MCF 10A (cell line): ENCODE measurements at regions not wholly inside any gene's neighbourhood (a gene's known extent, or its start where the extent isn't known, plus 50 kb on each side); places are given as distances from the start of the nearest gene placed in this dataset.

Experiments
- BruUV-seq: library from RNA; stranded (reverse); fragments of 400-500 nt; replicated peaks from 2 replicates; lab custom pipeline; 2021; lab: Mats Ljungman, UMichigan
- CTCF ChIA-PET: fragments of 300-600 bp; sonication (Branson Sonifier 250); formaldehyde crosslinking; extraction: SDS; loops from one replicate; lab custom pipeline; 2021; ENCODE audit warnings: antibody characterized with exemption, inconsistent platforms; lab: Yijun Ruan, JAX
- POLR2A ChIA-PET: fragments of 300-600, 350-650 bp; sonication (Branson Sonifier 250); formaldehyde crosslinking; extraction: SDS; loops from one replicate; lab custom pipeline; 2020; ENCODE audit warnings: antibody characterized with exemption, inconsistent platforms; lab: Yijun Ruan, JAX
- DNase-seq: peaks from one replicate; pipeline ENCODE4 v3.0.0-alpha.2; 2018; ENCODE audit not compliant: unreplicated experiment
- H3K27ac Mint-ChIP-seq: one replicate; pipeline ENCODE4 v1.8.0; 2022; ENCODE audit warnings: mild to moderate bottlenecking, low read depth, mixed read lengths; ENCODE audit not compliant: unreplicated experiment
- H3K27me3 Mint-ChIP-seq: one replicate; pipeline ENCODE4 v1.8.0; 2022; ENCODE audit warnings: mixed read lengths; ENCODE audit not compliant: insufficient read depth, unreplicated experiment
- H3K36me3 Mint-ChIP-seq: one replicate; pipeline ENCODE4 v1.8.0; 2022; ENCODE audit warnings: mild to moderate bottlenecking, moderate library complexity, mixed read lengths; ENCODE audit not compliant: insufficient read depth, unreplicated experiment
- H3K4me1 Mint-ChIP-seq: one replicate; pipeline ENCODE4 v1.8.0; 2022; ENCODE audit warnings: mixed read lengths; ENCODE audit not compliant: insufficient read depth, unreplicated experiment
- H3K4me3 Mint-ChIP-seq: one replicate; pipeline ENCODE4 v1.8.0; 2022; ENCODE audit warnings: mild to moderate bottlenecking, moderate library complexity, mixed read lengths; ENCODE audit not compliant: unreplicated experiment
- H3K9me3 Mint-ChIP-seq: one replicate; pipeline ENCODE4 v1.8.0; 2022; ENCODE audit warnings: mixed read lengths; ENCODE audit not compliant: unreplicated experiment
- CTCF ChIP-seq: fragments of 200-600 bp; IDR thresholded peaks from one replicate; pipeline ENCODE4 v1.8.0; 2022; ENCODE audit warnings: antibody characterized with exemption, mild to moderate bottlenecking; ENCODE audit not compliant: unreplicated experiment
- intact Hi-C: fragments of 100-400 bp; cut with micrococcal nuclease; formaldehyde crosslinking; loops from 2 replicates; pipeline ENCODE4 v1.14.1; 2022

- POLR2A ChIA-PET: interaction anchor here (1.0 to 3.4 kb wide), 3 partner anchors 9 to 111 kb away, joined by 3 to 28 read pairs (median 4); no protein-coding TSS in a partner anchor
Observed at GRCh38 chr1:209456878-209457277, 126.6 kb upstream of the CAMK1G start.

GRCh38 chr1:209457401-209458125 is 126.0 kb upstream of the CAMK1G start:
- no peak for TF ChIP-seq CTCF
- no peak for DNase-seq
- H3K4me3 Mint-ChIP-seq: no peak overlapping the region
- POLR2A ChIA-PET: no interaction called here
- no peak overlapping the region for H3K27ac Mint-ChIP-seq
- intact Hi-C loops: no loop called here
- no TSS peak for BruUV-seq
- H3K27me3 Mint-ChIP-seq: peaks cover 24% of the 10 kb centered on the region
- CTCF ChIA-PET: interaction anchor here (1.7 to 12.7 kb wide), 2 partner anchors 30 to 109 kb away, joined by 9 to 169 read pairs; no protein-coding TSS in a partner anchor
- peaks cover 9% of the 10 kb centered on the region for H3K9me3 Mint-ChIP-seq
- H3K4me1 Mint-ChIP-seq: peaks cover 20% of the 10 kb centered on the region
- no peaks in the 10 kb centered on the region for H3K36me3 Mint-ChIP-seq

More at GRCh38 chr1:209456878-209457277, 126.6 kb upstream of the CAMK1G start:
- TF ChIP-seq CTCF: no peak
- H3K27me3 Mint-ChIP-seq: peaks cover 24% of the 10 kb centered on the region
- intact Hi-C loops: no loop called here
- peaks cover 4% of the 10 kb centered on the region for H3K36me3 Mint-ChIP-seq
- peaks cover 4% of the 10 kb centered on the region for H3K9me3 Mint-ChIP-seq
- no peak for DNase-seq
- H3K4me1 Mint-ChIP-seq: peaks cover 27% of the 10 kb centered on the region
- no peak overlapping the region for H3K4me3 Mint-ChIP-seq
- BruUV-seq: no TSS peak
- CTCF ChIA-PET: interaction anchor here (0.5 to 12.7 kb wide), 8 partner anchors 9 to 805 kb away, joined by 3 to 169 read pairs (median 4); no protein-coding TSS in a partner anchor
- no peak overlapping the region for H3K27ac Mint-ChIP-seq

- no peaks in the 10 kb centered on the region for H3K36me3 Mint-ChIP-seq
- no peak for TF ChIP-seq CTCF
- CTCF ChIA-PET: interaction anchor here (0.6 to 12.7 kb wide), 7 partner anchors 13 to 168 kb away, joined by 3 to 169 read pairs (median 5); no protein-coding TSS in a partner anchor
- peaks cover 24% of the 10 kb centered on the region for H3K27me3 Mint-ChIP-seq
- BruUV-seq: no TSS peak
- H3K27ac Mint-ChIP-seq: no peak overlapping the region
- no peak for DNase-seq
- no peak overlapping the region for H3K4me3 Mint-ChIP-seq
- POLR2A ChIA-PET: interaction anchor here (1.1 to 1.3 kb wide), 3 partner anchors 9 to 27 kb away, joined by 3 to 6 read pairs (median 4); no protein-coding TSS in a partner anchor
- peaks cover 9% of the 10 kb centered on the region for H3K9me3 Mint-ChIP-seq
- peaks cover 12% of the 10 kb centered on the region for H3K4me1 Mint-ChIP-seq
- intact Hi-C loops: no loop called here
Observed at GRCh38 chr1:209458921-209459320, 124.6 kb upstream of the CAMK1G start.

GRCh38 chr1:209461168-209461567 is 122.3 kb upstream of the CAMK1G start:
- TF ChIP-seq CTCF: no peak
- BruUV-seq: no TSS peak
- Mint-ChIP-seq H3K9me3 (peaks cover 9% of the 10 kb centered on the region), H3K36me3 (no peaks in the 10 kb centered on the region), H3K4me1 (peaks cover 4% of the 10 kb centered on the region), H3K4me3 (no peak overlapping the region), H3K27ac (no peak overlapping the region), H3K27me3 (peaks cover 24% of the 10 kb centered on the region)
- ChIA-PET CTCF (interaction anchor here (0.6 to 12.7 kb wide), 6 partner anchors 16 to 1367 kb away, joined by 3 to 169 read pairs (median 4); partner anchors contain the start of gene PLXNA2), POLR2A (interaction anchor here (1.1 to 1.3 kb wide), 2 partner anchors 23 to 28 kb away, joined by 3 read pairs; no protein-coding TSS in a partner anchor)
- no peak for DNase-seq
- intact Hi-C loops: no loop called here
